OCI-LY3 (cell line): ENCODE measurements at regions not wholly inside any gene's neighbourhood (a gene's known extent, or its start where the extent isn't known, plus 50 kb on each side); places are given as distances from the start of the nearest gene placed in this dataset.

Experiments
- CTCF ChIP-seq: fragments of 200-600, 300-600 bp; sonication (generic); IDR thresholded peaks from 2 replicates; pipeline ENCODE4 v1.5.1; 2014; ENCODE audit warnings: antibody characterized with exemption, low read length, low read depth
- EZH2phosphoT487 ChIP-seq: fragments of 200-600 bp; shearing (Covaris generic); IDR thresholded peaks from 2 replicates; pipeline ENCODE4 v1.6.1; 2018; ENCODE audit warnings: antibody characterized with exemption, mixed run types, low read depth

DNA sequence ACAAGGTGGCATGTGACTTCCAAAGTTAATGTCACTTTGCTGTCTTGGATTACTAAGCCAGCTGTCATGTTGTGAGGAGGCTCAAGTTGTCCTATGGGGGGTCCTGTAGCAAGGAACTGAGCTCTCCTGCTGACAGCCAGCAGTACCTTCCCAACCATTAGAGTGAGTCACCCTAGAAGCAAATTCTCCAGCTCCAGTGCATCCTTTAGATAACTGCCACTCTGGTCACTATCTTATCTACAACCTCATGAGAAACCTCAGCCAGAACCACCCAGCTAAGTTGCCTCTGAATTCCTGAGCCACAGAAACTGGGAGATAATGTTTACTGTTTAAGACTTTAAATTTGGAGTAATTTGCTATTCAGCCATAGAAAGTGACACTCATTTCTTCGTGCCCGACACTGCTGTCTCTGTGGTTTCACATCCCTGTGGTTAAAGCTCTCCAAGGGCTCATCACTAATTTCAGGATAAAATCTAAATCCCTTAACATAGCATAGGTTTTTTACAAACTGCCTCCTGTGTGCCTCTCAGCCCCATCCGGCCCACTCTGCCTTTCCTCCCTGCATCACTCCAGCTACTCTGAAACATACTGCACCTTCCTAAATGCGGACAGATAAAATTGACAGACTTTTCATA is 83.5 kb downstream of the PRR15 start:
- TF ChIP-seq CTCF (no peak), EZH2phosphoT487 (no peak)
